ENCODE measurements at regions not wholly inside any gene's neighbourhood (a gene's known extent, or its start where the extent isn't known, plus 50 kb on each side); places are given as distances from the start of the nearest gene placed in this dataset.

DNA sequence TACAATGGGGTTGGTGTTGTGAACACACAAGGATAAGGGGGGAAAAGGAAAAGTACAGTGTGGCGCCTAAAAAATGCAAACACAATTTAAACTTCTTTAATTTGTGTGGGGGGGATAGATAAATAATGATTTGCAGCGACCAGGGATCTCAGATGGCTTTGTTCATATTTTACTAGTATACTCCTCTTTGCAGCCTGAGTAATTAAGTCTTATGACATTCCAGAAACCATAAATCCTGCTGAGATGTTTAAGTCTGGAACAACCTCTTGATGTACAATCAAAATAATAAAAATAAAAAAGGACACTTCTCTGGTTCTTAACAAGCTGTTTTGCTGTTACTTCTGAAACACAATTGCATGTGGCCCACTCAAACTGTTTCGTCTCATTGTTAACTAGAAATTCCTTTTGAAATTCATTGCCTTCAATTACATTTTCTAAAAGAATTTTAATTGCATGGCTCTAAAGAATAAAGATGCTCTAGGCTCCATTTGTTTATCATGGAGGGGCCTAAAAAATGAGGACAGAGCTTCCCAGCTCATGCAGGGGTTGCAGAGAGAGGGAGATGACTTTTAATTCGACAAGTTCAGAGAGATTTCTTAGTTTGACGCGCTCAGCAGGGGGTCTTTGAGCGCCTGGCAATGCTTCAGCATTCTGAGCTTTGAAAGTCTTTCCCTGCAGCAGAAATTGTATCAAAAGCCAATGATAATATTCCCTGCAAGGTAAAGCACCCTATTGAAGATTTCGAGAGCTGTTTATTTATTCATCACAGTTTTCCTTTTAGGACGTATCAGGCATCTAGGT is 892.4 kb upstream of the TENM3 start:
- no peak overlapping the region for H3K4me3 ChIP-seq (ENCODE audit: low read length)
- TF ChIP-seq, protein P1, sequence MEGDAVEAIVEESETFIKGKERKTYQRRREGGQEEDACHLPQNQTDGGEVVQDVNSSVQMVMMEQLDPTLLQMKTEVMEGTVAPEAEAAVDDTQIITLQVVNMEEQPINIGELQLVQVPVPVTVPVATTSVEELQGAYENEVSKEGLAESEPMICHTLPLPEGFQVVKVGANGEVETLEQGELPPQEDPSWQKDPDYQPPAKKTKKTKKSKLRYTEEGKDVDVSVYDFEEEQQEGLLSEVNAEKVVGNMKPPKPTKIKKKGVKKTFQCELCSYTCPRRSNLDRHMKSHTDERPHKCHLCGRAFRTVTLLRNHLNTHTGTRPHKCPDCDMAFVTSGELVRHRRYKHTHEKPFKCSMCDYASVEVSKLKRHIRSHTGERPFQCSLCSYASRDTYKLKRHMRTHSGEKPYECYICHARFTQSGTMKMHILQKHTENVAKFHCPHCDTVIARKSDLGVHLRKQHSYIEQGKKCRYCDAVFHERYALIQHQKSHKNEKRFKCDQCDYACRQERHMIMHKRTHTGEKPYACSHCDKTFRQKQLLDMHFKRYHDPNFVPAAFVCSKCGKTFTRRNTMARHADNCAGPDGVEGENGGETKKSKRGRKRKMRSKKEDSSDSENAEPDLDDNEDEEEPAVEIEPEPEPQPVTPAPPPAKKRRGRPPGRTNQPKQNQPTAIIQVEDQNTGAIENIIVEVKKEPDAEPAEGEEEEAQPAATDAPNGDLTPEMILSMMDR (conservative IDR thresholded peaks at IDR 0.05; ENCODE audit: low read length): no peak
- DNase-seq (ENCODE audit: low read depth): no peak

DNA sequence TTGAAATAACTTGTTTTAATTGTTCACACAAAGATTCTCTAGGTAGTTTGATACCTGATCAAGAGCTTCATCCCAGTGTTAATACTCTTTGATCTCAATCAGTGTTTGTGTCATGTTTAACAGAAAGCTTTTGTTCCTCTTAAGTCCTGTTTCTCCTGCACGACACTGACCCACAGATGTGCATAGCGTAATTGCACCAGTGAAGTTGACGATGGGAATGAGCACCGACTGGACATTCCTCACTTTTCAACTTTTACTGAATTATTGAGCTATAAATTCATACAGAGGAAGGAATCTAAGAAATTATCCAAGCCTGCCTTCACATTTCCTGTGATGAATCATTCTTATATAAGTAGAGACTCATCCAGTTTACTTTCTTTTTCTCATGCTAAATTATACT is 878.7 kb upstream of the TENM3 start:
- H3K4me3 ChIP-seq (ENCODE audit: low read length): no peak overlapping the region
- TF ChIP-seq, protein P1 (conservative IDR thresholded peaks at IDR 0.05; ENCODE audit: low read length): no peak
- no peak for DNase-seq (ENCODE audit: low read depth)

DNA sequence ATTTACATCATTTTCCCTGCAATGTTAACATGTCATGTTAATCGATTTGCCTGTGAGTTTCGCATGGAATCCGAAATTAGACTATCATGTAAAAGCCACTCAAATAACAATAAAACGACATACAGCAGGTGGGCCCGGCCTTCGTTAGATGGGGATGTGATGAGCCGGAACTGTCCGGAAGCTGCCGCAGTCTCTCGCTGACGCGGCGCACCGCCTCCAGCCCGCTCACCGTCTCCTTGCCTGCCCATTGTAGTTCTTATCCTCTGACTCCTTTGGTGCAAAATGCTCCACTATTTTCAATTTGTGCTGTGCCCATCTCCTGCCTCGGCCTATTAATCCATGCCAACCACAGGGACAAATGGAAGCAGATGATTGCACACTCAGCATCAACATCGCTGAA is 877.5 kb upstream of the TENM3 start:
- DNase-seq (ENCODE audit: low read depth): no peak
- TF ChIP-seq, protein P1 (conservative IDR thresholded peaks at IDR 0.05; ENCODE audit: low read length): no peak
- H3K4me3 ChIP-seq (ENCODE audit: low read length): no peak overlapping the region

DNA sequence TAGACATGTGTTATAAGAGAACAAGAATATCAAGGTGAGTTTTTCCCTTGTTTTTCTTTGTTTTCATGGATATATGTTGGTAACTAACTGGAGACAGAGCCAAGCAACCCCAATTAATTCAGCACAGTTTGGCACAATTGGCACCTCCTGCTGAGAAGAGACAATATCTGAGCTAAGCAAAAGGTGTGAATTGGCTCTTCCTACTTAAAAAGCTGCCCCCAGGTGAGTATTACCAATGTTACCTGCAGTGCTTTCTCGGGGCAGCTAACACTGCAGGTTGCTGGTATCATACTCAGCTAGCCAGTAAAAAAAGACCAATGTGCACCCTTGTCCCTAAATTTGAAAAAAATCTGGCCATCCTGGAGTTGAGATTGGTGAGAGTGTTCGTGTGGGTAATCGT is 871.2 kb upstream of the TENM3 start:
- H3K4me3 ChIP-seq (ENCODE audit: low read length): no peak overlapping the region
- DNase-seq (ENCODE audit: low read depth): no peak
- TF ChIP-seq, protein P1 (conservative IDR thresholded peaks at IDR 0.05; ENCODE audit: low read length): no peak

DNA sequence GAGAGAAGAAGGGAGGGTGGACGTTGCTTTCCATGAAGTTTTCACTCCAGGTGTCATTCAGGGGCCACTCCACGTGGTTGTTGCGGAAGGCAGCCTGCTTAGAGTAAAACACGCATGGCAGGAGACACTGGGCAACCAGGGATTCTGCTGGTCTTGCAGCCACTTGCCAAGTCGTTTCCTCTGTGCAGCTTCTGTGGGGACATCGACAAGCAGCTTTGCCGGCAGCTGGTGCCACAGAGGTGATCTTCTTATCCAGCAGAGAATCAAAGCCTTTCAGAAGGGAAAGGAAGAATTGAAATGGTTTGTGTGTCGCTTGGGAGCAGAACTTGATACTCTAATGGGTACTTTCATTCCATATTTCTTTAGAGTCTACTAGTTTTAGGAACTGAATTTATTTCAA is 867.1 kb upstream of the TENM3 start:
- no peak overlapping the region for H3K4me3 ChIP-seq (ENCODE audit: low read length)
- no peak for DNase-seq (ENCODE audit: low read depth)

DNA sequence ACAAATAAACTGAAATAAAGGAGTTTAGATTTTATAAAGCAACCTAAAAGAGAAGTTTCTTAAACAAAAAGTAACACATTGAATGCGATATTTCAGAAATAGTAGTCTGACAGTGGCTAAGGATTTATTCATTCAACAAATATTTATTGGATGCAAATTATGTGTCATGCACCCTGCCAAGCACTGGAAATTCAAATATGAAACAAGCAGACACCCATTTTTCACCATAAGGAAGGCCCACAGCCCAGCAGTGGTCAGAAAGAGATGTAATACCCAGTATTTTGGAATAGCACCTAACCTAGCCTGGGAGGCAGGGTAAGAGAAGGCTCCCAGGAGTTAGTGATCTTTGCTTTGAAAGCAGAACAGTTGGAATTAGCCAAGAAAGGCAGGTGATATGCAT is 855.1 kb upstream of the TENM3 start:
- no peak for DNase-seq (ENCODE audit: low read depth)

More for the DNA sequence above, 867.1 kb upstream of the TENM3 start:
- TF ChIP-seq, protein P1 (conservative IDR thresholded peaks at IDR 0.05; ENCODE audit: low read length): no peak

DNA sequence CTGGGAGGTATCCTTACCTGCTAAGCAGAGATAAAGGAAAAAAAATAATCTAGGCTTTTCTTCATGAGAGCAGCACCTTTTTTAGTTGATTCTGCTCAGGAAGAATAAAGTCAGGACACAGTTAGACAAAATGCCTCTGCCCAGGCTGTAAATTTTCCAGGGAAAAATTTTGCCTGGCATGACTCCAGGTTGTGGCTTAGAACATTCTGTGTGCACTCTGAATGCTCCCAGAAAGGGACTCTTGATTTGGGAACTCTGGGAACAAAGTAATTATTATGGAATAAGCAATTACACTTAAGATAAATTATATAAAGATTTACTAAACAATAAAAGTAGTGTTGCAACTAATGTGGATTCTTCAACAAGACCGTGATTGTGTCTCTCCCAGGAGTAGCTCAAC is 826.2 kb upstream of the TENM3 start:
- H3K4me3 ChIP-seq (ENCODE audit: low read length): no peak overlapping the region
- TF ChIP-seq, protein P1 (conservative IDR thresholded peaks at IDR 0.05; ENCODE audit: low read length): no peak
- no peak for DNase-seq (ENCODE audit: low read depth)

More for the DNA sequence above, 855.1 kb upstream of the TENM3 start:
- TF ChIP-seq, protein P1 (conservative IDR thresholded peaks at IDR 0.05; ENCODE audit: low read length): no peak
- no peak overlapping the region for H3K4me3 ChIP-seq (ENCODE audit: low read length)
